ENCODE measurements at regions not wholly inside any gene's neighbourhood (a gene's known extent, or its start where the extent isn't known, plus 50 kb on each side); places are given as distances from the start of the nearest gene placed in this dataset.

- H3K4me3 ChIP-seq (replicated peaks; ENCODE audit: low read depth, low read length): no peak overlapping the region
- H3K36me3 ChIP-seq (ENCODE audit: control insufficient read depth, insufficient read depth, low read length): no peaks in the 10 kb centered on the region
- DNase-seq (ENCODE audit: extremely low read depth, insufficient read length): no peak
- no peak for TF ChIP-seq CTCF (IDR thresholded peaks at IDR 0.05; ENCODE audit: insufficient read depth, low read length, poor library complexity, severe bottlenecking)
- no peaks in the 10 kb centered on the region for H3K27me3 ChIP-seq (replicated peaks; ENCODE audit: control insufficient read depth, insufficient read depth, low read length)
Measured at GRCh38 chr4:32455231-32455630, 1735.1 kb downstream of the PCDH7 start.

- no peak for TF ChIP-seq CTCF (IDR thresholded peaks at IDR 0.05; ENCODE audit: insufficient read depth, low read length, poor library complexity, severe bottlenecking)
- DNase-seq (ENCODE audit: extremely low read depth, insufficient read length): no peak
- H3K27me3 ChIP-seq (replicated peaks; ENCODE audit: control insufficient read depth, insufficient read depth, low read length): no peaks in the 10 kb centered on the region
- no peak overlapping the region for H3K4me3 ChIP-seq (replicated peaks; ENCODE audit: low read depth, low read length)
- H3K36me3 ChIP-seq (ENCODE audit: control insufficient read depth, insufficient read depth, low read length): no peaks in the 10 kb centered on the region
Measured at GRCh38 chr4:32460972-32461371, 1740.8 kb downstream of the PCDH7 start.

GRCh38 chr4:32462944-32463343 lies 1742.8 kb downstream of the PCDH7 start:
- Histone ChIP-seq H3K27me3 (replicated peaks; ENCODE audit: control insufficient read depth, insufficient read depth, low read length) (no peaks in the 10 kb centered on the region), H3K36me3 (ENCODE audit: control insufficient read depth, insufficient read depth, low read length) (no peaks in the 10 kb centered on the region), H3K4me3 (replicated peaks; ENCODE audit: low read depth, low read length) (no peak overlapping the region)
- DNase-seq (ENCODE audit: extremely low read depth, insufficient read length): no peak
- no peak for TF ChIP-seq CTCF (IDR thresholded peaks at IDR 0.05; ENCODE audit: insufficient read depth, low read length, poor library complexity, severe bottlenecking)

GRCh38 chr4:32470087-32470585 lies 1750.0 kb downstream of the PCDH7 start:
- no peak overlapping the region for H3K4me3 ChIP-seq (replicated peaks; ENCODE audit: low read depth, low read length)

GRCh38 chr4:32472918-32473317 lies 1752.7 kb downstream of the PCDH7 start:
- no peaks in the 10 kb centered on the region for H3K27me3 ChIP-seq (replicated peaks; ENCODE audit: control insufficient read depth, insufficient read depth, low read length)
- no peak overlapping the region for H3K4me3 ChIP-seq (replicated peaks; ENCODE audit: low read depth, low read length)
- H3K36me3 ChIP-seq (ENCODE audit: control insufficient read depth, insufficient read depth, low read length): no peaks in the 10 kb centered on the region
- DNase-seq (ENCODE audit: extremely low read depth, insufficient read length): no peak
- TF ChIP-seq CTCF (IDR thresholded peaks at IDR 0.05; ENCODE audit: insufficient read depth, low read length, poor library complexity, severe bottlenecking): no peak

More at GRCh38 chr4:32470087-32470585, 1750.0 kb downstream of the PCDH7 start:
- Histone ChIP-seq H3K27me3 (replicated peaks; ENCODE audit: control insufficient read depth, insufficient read depth, low read length) (no peaks in the 10 kb centered on the region), H3K36me3 (ENCODE audit: control insufficient read depth, insufficient read depth, low read length) (no peaks in the 10 kb centered on the region)
- TF ChIP-seq CTCF (IDR thresholded peaks at IDR 0.05; ENCODE audit: insufficient read depth, low read length, poor library complexity, severe bottlenecking): no peak
- no peak for DNase-seq (ENCODE audit: extremely low read depth, insufficient read length)

GRCh38 chr4:32475710-32476109 lies 1755.5 kb downstream of the PCDH7 start:
- no peak for TF ChIP-seq CTCF (IDR thresholded peaks at IDR 0.05; ENCODE audit: insufficient read depth, low read length, poor library complexity, severe bottlenecking)
- Histone ChIP-seq H3K36me3 (ENCODE audit: control insufficient read depth, insufficient read depth, low read length) (no peaks in the 10 kb centered on the region), H3K27me3 (replicated peaks; ENCODE audit: control insufficient read depth, insufficient read depth, low read length) (no peaks in the 10 kb centered on the region), H3K4me3 (replicated peaks; ENCODE audit: low read depth, low read length) (no peak overlapping the region)
- no peak for DNase-seq (ENCODE audit: extremely low read depth, insufficient read length)
